ENCODE measurements at regions not wholly inside any gene's neighbourhood (a gene's known extent, or its start where the extent isn't known, plus 50 kb on each side); places are given as distances from the start of the nearest gene placed in this dataset.

- peaks cover 0 to 6% of the 10 kb centered on the region in 2 donors for H3K9me3 Mint-ChIP-seq
- no peak overlapping the region for H3K27ac Mint-ChIP-seq
- DNase-seq (no peak), ATAC-seq (replicated peaks in 1 of 2) (no peak)
- H3K36me3 Mint-ChIP-seq (ENCODE audit: insufficient read depth in 2 of 2), result peaks cover 0 to 2% of the 10 kb centered on the region in 2 donors
- H3K27me3 Mint-ChIP-seq (ENCODE audit: low read depth), result peaks cover 34% of the 10 kb centered on the region
- H3K4me3 Mint-ChIP-seq, result no peak overlapping the region
- H3K4me1 Mint-ChIP-seq (ENCODE audit: low read depth), result peaks cover 12% of the 10 kb centered on the region
These were observed 55.5 kb upstream of the POU2F1 start for GRCh38 chr1:167165219-167165618.

GRCh38 chr1:167165948-167166689 is 54.6 kb upstream of the POU2F1 start:
- Mint-ChIP-seq H3K27ac (no peak overlapping the region), H3K27me3 (ENCODE audit: low read depth) (peaks cover 41% of the 10 kb centered on the region), H3K4me3 (no peak overlapping the region), H3K36me3 (ENCODE audit: insufficient read depth in 2 of 2) (peaks cover 0 to 2% of the 10 kb centered on the region in 2 donors), H3K9me3 (peaks cover 0 to 6% of the 10 kb centered on the region in 2 donors), H3K4me1 (ENCODE audit: low read depth) (peaks cover 12% of the 10 kb centered on the region)
- no peak for DNase-seq
- no peak for ATAC-seq (replicated peaks in 1 of 2)

DNA sequence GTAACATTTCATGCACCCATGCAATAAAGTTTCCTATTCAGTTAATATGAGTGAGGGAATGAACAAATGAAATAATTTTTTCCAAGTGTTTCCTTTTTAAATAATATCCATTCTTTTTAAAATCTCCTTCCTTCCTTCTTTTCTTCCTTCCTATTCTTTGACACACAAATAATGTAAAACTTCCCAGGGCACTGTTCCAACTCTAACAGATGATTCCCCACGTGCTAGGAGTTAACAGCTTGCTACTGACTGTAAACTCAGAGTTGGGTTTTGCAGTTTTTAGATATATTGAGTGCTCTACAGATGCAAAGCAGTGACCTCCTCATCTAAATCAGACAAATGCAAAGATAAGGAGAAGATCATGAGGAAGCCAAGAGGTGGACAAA is 54.0 kb upstream of the POU2F1 start:
- DNase-seq, result no peak

GRCh38 chr1:167168424-167168823 is 52.3 kb upstream of the POU2F1 start:
- no peak for DNase-seq
- no peak overlapping the region for H3K27ac Mint-ChIP-seq
- H3K4me1 Mint-ChIP-seq (ENCODE audit: low read depth), result peaks cover 3% of the 10 kb centered on the region
- no peak for ATAC-seq (replicated peaks in 1 of 2)
- H3K27me3 Mint-ChIP-seq (ENCODE audit: low read depth), result peaks cover 41% of the 10 kb centered on the region
- peaks cover 0 to 2% of the 10 kb centered on the region in 2 donors for H3K36me3 Mint-ChIP-seq (ENCODE audit: insufficient read depth in 2 of 2)
- H3K4me3 Mint-ChIP-seq, result no peak overlapping the region
- peaks cover 0 to 6% of the 10 kb centered on the region in 2 donors for H3K9me3 Mint-ChIP-seq

More for the DNA sequence above, 54.0 kb upstream of the POU2F1 start:
- Mint-ChIP-seq H3K4me1 (ENCODE audit: low read depth) (peaks cover 12% of the 10 kb centered on the region), H3K27ac (no peak overlapping the region), H3K27me3 (ENCODE audit: low read depth) (peaks cover 41% of the 10 kb centered on the region), H3K4me3 (no peak overlapping the region), H3K9me3 (peaks cover 0 to 6% of the 10 kb centered on the region in 2 donors), H3K36me3 (ENCODE audit: insufficient read depth in 2 of 2) (peaks cover 0 to 2% of the 10 kb centered on the region in 2 donors)
- no peak for ATAC-seq (replicated peaks in 1 of 2)

- Mint-ChIP-seq H3K36me3 (ENCODE audit: insufficient read depth in 2 of 2) (peaks cover 0 to 2% of the 10 kb centered on the region in 2 donors), H3K27me3 (ENCODE audit: low read depth) (peaks cover 42% of the 10 kb centered on the region), H3K4me3 (no peak overlapping the region), H3K9me3 (peaks cover 0 to 6% of the 10 kb centered on the region in 2 donors), H3K27ac (no peak overlapping the region), H3K4me1 (ENCODE audit: low read depth) (no peaks in the 10 kb centered on the region)
- ATAC-seq (replicated peaks in 1 of 2) (no peak), DNase-seq (no peak)
These were observed 51.0 kb upstream of the POU2F1 start for GRCh38 chr1:167169642-167170041.

Measured in activated T-cell treated with anti-CD3 and anti-CD28 coated beads, Interleukin-2, amount 50 U/mL, for 72 hours (primary cell).